Dedifferentiated amniotic fluid mesenchymal stem cell (primary cell): ENCODE measurements at regions not wholly inside any gene's neighbourhood (a gene's known extent, or its start where the extent isn't known, plus 50 kb on each side); places are given as distances from the start of the nearest gene placed in this dataset.

Experiments used
- DNase-seq: peaks from one replicate; pipeline ENCODE4 v3.0.0-alpha.2; 2016; ENCODE audit errors: extremely low spot score

DNA sequence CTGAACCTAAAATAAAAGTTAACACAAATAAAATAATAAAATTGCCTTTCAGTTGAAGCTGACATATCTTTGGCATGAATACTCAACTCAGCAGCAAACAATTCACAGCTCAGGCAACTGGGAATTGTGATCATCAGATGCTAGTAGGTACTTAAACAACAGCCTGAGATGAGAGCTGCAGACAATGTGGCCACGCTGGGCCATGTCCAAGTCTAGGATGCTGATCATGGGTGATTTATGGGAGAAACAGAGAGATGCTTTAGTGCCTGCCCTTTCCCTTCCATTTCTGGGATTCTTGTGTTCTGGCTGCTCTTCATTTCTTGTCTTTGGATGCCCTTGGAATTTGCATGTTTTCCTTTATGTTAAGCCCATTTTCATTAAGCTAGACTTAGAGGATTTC lies 212.4 kb upstream of the CWC22 start:
- no peak for DNase-seq

GRCh38 chr2:180208841-180209240 lies 201.7 kb upstream of the CWC22 start:
- no peak for DNase-seq

DNA sequence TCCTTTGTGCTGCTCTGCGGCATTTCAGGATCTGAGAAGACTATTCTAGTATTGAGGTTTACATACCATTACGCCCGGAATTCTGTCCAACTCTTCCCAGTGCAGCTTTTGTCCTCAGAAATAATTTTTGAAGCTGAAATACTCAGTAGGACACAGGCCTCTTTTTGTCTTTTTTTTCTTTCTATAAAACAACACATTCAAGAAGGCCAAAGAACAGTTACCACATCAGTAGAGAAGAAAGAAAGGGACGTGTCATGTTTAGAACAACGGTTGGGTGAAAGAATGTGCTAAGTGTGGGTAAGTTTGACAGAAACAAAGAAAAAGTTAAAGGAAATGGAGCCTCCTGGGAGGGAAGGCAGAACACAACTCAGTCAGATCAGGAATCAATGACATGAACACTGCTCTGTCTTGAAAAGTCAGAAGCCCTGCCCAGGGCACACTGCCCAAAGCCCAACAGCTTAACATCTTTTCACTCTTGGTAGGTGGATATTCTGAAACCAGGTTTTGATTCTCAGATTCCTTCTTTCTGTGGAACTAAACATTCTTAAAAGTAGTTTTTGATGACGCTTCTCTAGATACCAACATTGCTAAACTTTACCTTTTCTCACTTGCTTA lies 198.6 kb upstream of the CWC22 start:
- DNase-seq: no peak

GRCh38 chr2:180203972-180204371 lies 196.9 kb upstream of the CWC22 start:
- DNase-seq: no peak

- DNase-seq: no peak
Measured at GRCh38 chr2:180202467-180202951, 195.4 kb upstream of the CWC22 start.

DNA sequence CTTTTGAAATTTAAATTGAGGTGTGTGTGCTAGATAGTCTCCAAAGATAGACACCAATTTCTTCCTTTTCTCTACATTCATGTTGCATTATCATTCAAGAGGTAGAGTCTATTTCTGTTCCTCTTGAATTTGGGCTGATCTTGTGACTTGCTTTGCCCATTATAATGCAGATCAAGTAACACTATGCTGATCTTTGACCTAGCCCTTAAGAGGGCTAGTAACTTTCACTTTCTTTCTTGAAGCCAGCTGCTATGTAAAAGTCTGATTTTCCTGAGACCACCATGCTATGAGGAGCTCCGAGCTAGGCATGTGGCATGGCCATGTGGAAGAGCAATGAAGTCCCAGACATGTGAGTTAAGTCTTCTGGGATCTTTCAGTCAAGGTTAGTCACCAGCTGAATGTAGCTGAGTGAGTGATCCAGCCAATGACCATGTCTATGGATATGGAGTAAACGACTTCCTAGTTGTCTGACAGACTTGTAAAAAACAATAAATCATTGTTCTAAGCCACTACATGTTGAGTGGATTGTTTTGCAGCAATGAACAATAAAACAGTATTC lies 189.4 kb upstream of the CWC22 start:
- no peak for DNase-seq

- DNase-seq: no peak
Measured at GRCh38 chr2:180195847-180196246, 188.8 kb upstream of the CWC22 start.

GRCh38 chr2:180191432-180192124 lies 184.5 kb upstream of the CWC22 start:
- no peak for DNase-seq

DNA sequence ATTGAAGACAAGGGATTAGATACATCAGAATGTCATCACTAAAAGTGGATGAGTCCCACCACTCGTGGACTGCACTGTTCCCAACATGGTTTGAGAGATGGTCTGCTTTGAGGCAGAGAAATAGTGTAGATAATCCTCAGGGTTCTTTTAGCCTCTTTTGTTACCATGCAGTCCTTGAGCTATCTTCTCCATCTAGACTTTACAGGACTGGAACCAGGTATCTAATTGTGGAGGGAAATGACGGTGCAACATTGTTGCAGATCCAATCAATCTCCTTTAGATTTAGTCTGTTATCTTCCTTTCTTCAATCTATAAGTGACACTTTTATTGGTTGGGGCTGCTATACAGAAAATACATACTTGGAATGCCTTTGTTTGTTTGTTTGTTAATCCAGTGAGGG lies 183.8 kb upstream of the CWC22 start:
- DNase-seq: no peak

DNA sequence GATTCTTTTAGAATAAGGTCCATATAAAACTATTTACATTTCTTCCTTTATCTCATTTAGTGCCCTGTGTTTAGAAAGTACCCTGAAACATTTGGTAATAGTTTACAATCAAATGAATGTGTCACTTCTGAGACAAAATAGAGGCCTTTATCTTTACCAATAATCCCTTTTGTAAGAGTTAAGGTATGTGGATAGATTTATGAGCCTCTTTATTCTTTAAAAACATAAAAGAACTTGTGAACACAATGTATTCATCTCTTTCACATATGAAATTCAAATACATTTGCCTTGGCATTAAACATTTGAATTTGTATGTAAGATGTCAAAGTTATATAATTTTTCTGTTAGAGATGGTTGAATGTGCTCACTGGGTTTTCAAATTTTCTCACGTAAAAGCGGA lies 180.5 kb upstream of the CWC22 start:
- DNase-seq: no peak

DNA sequence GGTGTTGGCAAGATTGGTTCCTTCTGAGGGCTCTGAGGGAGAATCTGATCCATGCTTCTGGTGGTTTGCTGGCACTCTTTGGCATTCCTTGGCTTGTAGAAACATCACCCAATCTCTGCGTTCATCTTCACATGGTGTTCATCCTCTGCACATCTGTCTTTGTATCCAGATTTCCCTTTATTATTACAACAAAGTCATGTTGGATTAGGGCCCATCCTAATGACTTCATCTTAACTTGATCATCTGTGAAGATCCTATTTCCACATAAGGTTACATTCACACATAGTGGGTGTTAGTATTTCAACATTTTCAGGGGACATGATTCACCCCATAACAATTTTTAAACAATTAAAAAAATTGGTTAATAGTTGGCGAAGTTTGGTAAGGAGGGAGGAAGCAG lies 177.4 kb upstream of the CWC22 start:
- DNase-seq: no peak

GRCh38 chr2:180180511-180180910 lies 173.4 kb upstream of the CWC22 start:
- DNase-seq: no peak

DNA sequence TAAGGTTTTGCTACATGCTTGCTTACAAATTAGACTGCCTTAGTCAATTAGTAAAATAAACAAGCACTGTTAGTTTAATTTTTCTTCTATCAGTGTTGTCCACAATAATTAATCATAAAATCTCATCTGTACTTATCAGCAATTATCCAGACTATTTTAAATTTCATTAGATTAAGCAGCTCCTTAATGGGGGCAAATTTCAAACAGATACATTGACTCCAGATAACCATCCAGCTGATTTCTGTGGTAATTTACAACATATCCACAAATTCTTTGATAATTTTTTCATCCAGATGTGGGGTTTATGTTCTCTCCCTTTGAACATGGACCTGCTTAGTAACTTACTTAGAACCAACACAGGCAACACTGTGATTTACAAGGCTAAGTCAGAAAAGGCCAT lies 170.4 kb upstream of the CWC22 start:
- DNase-seq: no peak

DNA sequence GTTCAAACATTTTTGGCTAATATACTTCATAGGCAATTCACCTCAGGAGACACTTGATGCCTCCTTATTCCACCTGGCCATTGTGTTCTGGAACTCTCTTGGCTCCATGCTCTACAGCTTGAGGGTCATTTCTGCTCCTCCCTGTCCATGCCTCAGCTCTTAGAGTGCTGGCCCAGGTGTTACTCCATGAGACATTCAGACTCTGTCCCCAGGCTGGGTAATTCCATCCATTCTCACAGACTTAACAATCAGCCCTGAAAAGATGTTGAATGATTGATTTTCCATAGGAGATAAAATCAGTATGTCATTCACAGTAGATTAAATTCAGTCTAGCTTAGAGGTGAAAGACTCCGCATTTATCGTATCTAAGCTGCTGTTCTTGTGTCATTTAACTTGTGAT lies 168.6 kb upstream of the CWC22 start:
- DNase-seq: no peak

DNA sequence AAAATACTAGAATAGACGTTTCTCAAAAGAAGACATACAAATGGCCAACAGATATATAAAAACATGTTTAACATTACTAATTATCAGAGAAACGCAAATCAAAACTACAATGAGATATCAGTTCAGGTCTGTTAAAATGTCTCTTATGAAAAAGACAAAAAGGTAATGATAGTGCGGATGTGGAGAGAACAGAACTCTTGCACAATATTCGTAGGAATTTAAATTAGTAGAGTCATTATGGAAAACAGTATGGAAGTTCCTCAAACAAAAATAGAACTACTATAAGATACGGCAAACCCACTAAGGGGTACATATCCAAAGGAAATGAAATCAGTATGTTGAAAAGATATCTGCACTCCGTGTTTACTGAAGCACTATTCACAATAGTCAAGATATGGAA lies 167.5 kb upstream of the CWC22 start:
- DNase-seq: no peak

GRCh38 chr2:180169474-180169873 lies 162.4 kb upstream of the CWC22 start:
- no peak for DNase-seq

DNA sequence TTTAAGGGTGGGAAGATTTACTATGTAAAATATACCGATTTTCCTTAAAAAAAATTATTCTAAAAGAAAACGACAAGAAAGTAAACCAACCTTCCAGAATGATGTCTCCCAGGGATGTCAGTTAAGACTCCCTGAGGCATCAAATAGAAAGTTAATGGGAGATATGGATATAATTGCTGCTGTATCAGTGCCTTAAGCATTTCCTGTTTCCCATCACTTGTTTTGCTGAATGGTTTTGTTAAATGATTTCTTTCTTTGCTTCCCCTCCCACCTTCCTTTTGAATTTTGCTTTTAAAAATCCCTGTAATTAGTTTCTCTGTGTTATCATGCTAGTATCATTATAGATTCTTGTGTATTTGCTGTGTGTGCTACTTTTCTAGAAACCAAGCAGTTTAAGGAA lies 154.3 kb upstream of the CWC22 start:
- DNase-seq: no peak

DNA sequence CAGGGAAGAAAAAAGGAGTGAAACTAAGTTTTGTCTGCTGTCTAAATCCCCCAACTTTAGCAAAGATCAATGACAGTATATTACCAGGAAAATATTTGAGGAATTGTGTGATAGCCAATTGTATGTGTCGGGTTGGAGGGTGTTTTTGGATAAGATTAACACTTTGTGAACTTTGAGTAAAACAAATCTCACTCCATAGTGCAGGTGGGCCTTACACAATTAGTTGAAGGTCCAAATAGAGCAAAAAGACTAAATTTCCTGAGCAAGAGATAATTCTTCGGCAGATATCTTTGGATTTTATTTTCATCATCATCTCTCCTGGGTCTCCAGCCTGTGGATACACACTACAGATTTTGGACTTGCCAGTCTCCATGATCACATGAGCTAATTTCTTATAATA lies 152.8 kb upstream of the CWC22 start:
- DNase-seq: no peak

DNA sequence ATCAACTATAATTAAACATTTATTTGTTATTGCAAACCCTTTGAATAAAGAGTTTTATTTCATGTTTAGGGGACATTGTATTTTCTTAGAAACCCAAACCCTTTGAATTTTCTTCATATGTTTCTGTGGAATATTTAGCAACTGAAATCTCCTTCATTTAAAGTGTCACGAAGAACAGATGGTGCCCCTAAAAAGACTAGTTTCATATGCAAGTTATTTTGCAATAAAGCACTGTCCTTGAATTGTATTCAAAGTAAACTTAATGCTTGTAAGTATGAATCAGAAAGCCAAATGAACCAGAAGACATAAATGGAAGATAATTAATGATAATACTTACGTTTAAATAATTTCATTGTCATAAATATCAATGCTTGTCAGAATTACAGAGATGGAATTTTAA lies 151.9 kb upstream of the CWC22 start:
- no peak for DNase-seq

- no peak for DNase-seq
Measured at GRCh38 chr2:180156651-180157050, 149.6 kb upstream of the CWC22 start.

GRCh38 chr2:180150606-180151005 lies 143.5 kb upstream of the CWC22 start:
- DNase-seq: no peak

DNA sequence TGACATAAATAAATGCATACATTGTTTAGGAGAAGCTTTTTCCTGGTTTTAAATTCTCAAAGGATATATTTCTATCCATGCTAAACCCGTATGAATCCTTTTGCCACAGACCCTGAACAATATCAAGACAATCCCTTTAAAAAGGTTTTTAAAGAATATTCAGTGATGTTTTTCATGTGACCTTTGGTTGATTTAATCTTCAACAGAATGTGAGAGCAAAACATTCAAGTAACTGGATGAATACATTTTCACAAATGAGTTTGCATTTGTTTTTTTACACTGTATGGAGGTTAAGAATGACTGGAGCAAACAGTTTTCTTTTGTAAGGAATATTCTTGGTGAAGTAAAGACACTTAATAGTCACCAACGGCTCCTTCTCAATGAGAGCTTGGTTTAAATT lies 139.4 kb upstream of the CWC22 start:
- DNase-seq: no peak

DNA sequence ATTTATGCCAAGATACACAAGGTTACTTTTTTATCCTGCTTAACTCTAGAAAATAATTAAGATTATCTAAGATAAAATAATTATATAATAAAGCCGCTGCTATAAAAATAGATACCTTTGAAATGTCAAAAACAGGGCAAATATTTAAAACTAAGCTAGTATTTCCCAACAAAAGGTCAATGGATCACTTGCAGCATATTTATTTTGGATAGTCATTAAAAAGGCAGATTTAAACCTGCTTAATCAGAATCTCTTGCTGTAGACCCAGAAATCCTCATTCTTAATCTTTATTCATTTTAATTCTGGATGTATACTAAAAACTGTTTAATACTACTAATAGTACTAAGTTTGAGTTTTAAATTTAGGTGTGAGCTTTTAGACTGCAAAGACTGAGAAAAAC lies 139.0 kb upstream of the CWC22 start:
- no peak for DNase-seq

DNA sequence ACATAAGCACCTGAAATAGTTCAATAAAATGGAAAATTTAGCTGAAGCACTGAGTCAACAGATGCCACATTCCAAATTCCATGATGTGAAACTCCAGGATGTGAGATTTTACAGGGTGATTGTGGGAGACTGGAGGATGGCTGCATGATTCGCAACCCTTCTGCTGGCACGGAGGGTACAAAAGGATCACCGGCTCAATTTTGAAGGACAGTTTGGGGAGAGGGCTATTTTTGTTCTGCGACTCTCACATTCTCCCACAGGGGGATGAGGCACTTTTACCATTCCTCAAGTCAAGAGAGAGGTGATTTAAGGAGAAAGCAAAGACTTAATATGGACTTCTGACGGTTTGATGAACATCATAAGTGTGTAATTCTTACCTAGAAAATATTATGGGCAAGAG lies 138.1 kb upstream of the CWC22 start:
- no peak for DNase-seq
